T-helper 9 cell (primary cell): ENCODE measurements at regions not wholly inside any gene's neighbourhood (a gene's known extent, or its start where the extent isn't known, plus 50 kb on each side); places are given as distances from the start of the nearest gene placed in this dataset.
"Not testable (repeated sequence)": the region's sequence is repeated elsewhere in the genome, so short reads cannot be mapped to it uniquely, and the experiment has no call there.

ENCODE experiments used
- DNase-seq: peaks from one replicate; pipeline ENCODE4 v3.0.0-alpha.2; 2020

- DNase-seq: no peak
Measured at GRCh38 chr5:113723021-113723420, 209.5 kb downstream of the YTHDC2 start.

GRCh38 chr5:113735751-113736150, 222.3 kb downstream of the YTHDC2 start:
- DNase-seq: no peak

- no peak for DNase-seq
Measured at GRCh38 chr5:113742176-113742575, 228.7 kb downstream of the YTHDC2 start.

- no peak for DNase-seq
Measured at GRCh38 chr5:113742639-113743038, 229.1 kb downstream of the YTHDC2 start.

- no peak for DNase-seq
Measured at GRCh38 chr5:113748403-113748802, 234.9 kb downstream of the YTHDC2 start.

GRCh38 chr5:113749334-113749733, 235.8 kb downstream of the YTHDC2 start:
- DNase-seq: no peak

GRCh38 chr5:113753182-113753581, 239.7 kb downstream of the YTHDC2 start:
- DNase-seq: not testable (repeated sequence)

GRCh38 chr5:113755516-113755915, 242.0 kb downstream of the YTHDC2 start:
- no peak for DNase-seq

- DNase-seq: no peak
Measured at GRCh38 chr5:113757508-113757907, 244.0 kb downstream of the YTHDC2 start.

- DNase-seq: no peak
Measured at GRCh38 chr5:113759505-113759904, 246.0 kb downstream of the YTHDC2 start.

- no peak for DNase-seq
Measured at GRCh38 chr5:113760486-113760885, 247.0 kb downstream of the YTHDC2 start.

- no peak for DNase-seq
Measured at GRCh38 chr5:113761594-113761993, 248.1 kb downstream of the YTHDC2 start.

GRCh38 chr5:113764382-113764781, 250.9 kb downstream of the YTHDC2 start:
- DNase-seq: no peak

GRCh38 chr5:113766827-113767226, 253.3 kb downstream of the YTHDC2 start:
- DNase-seq: not testable (repeated sequence)

- DNase-seq: no peak
Measured at GRCh38 chr5:113770648-113771047, 257.2 kb downstream of the YTHDC2 start.

GRCh38 chr5:113771483-113771882, 258.0 kb downstream of the YTHDC2 start:
- no peak for DNase-seq

GRCh38 chr5:113776168-113776567, 262.7 kb downstream of the YTHDC2 start:
- DNase-seq: no peak

GRCh38 chr5:113776832-113777525, 263.5 kb downstream of the YTHDC2 start:
- no peak for DNase-seq

- no peak for DNase-seq
Measured at GRCh38 chr5:113778147-113778546, 264.7 kb downstream of the YTHDC2 start.

GRCh38 chr5:113788141-113788655, 274.7 kb downstream of the YTHDC2 start:
- DNase-seq: no peak

- no peak for DNase-seq
Measured at GRCh38 chr5:113789769-113790168, 276.3 kb downstream of the YTHDC2 start.

GRCh38 chr5:113792806-113793205, 279.3 kb downstream of the YTHDC2 start:
- no peak for DNase-seq

GRCh38 chr5:113794981-113795380, 281.5 kb downstream of the YTHDC2 start:
- no peak for DNase-seq

GRCh38 chr5:113800686-113801085, 287.2 kb downstream of the YTHDC2 start:
- DNase-seq: no peak

GRCh38 chr5:113804264-113804663, 290.8 kb downstream of the YTHDC2 start:
- DNase-seq: no peak
